GM23338 (cell line): ENCODE measurements at regions not wholly inside any gene's neighbourhood (a gene's known extent, or its start where the extent isn't known, plus 50 kb on each side); places are given as distances from the start of the nearest gene placed in this dataset.

ENCODE experiments used
- CREB1 ChIP-seq: fragments of 250-450 bp; sonication (Bioruptor Pico); IDR thresholded peaks from 2 replicates; pipeline ENCODE4 v1.5.0; 2020; ENCODE audit warnings: low read depth, mild to moderate bottlenecking, moderate library complexity
- CTCF ChIP-seq, 2 experiments: fragments of 200-600 bp in 1 of 2; sonication (generic) in 1 of 2; conservative IDR thresholded peaks; 2 replicates each; pipeline versions ENCODE4 v1.5.1 to v1.6.1; 2016 to 2017; ENCODE audit warnings: antibody characterized with exemption in 2 of 2, low read depth in 2 of 2, mild to moderate bottlenecking in 2 of 2, moderate library complexity in 1 of 2
- ETS1 ChIP-seq: IDR thresholded peaks from 2 replicates; pipeline ENCODE4 v1.6.1; 2016; ENCODE audit warnings: antibody characterized with exemption
- EZH2phosphoT487 ChIP-seq: fragments of 200-600 bp; sonication (generic); IDR thresholded peaks from one replicate; pipeline ENCODE4 v1.8.1; 2018; ENCODE audit warnings: antibody characterized with exemption; ENCODE audit not compliant: unreplicated experiment
- POLR2AphosphoS5 ChIP-seq: IDR thresholded peaks from 2 replicates; pipeline ENCODE4 v1.6.1; 2016; ENCODE audit warnings: antibody characterized with exemption, low read depth

- TF ChIP-seq EZH2phosphoT487 (no peak), POLR2AphosphoS5 (no peak), CTCF (conservative IDR thresholded peaks at IDR 0.05; ENCODE audit: low read depth in 2 of 2) (no peak), CREB1 (CRISPR knock-in tag) (no peak), ETS1 (no peak)
Measured at GRCh38 chr1:102586022-102586421, 522.3 kb downstream of the COL11A1 start.
